H9 (cell line): ENCODE measurements at regions not wholly inside any gene's neighbourhood (a gene's known extent, or its start where the extent isn't known, plus 50 kb on each side); places are given as distances from the start of the nearest gene placed in this dataset.

Experiments used
- DNase-seq: peaks from one replicate; pipeline ENCODE4 v3.0.0-alpha.2; 2017
- H2AFZ ChIP-seq: one replicate; pipeline ENCODE4 v1.6.1; 2013; ENCODE audit warnings: mild to moderate bottlenecking, low read length, control low read depth, moderate library complexity
- H2AK5ac ChIP-seq: 2 replicates; pipeline ENCODE4 v1.6.1; 2013; ENCODE audit warnings: low read length, control low read depth, mixed read lengths; ENCODE audit not compliant: insufficient read length
- H2BK120ac ChIP-seq: one replicate; pipeline ENCODE4 v1.6.1; 2013; ENCODE audit warnings: low read depth, mild to moderate bottlenecking, low read length, control low read depth, inconsistent platforms; ENCODE audit not compliant: poor library complexity, severe bottlenecking
- H2BK12ac ChIP-seq: 2 replicates; pipeline ENCODE4 v1.6.1; 2013; ENCODE audit warnings: low read length, control low read depth, mixed read lengths, low read depth; ENCODE audit not compliant: insufficient read length
- H2BK15ac ChIP-seq: 2 replicates; pipeline ENCODE4 v1.6.1; 2013; ENCODE audit warnings: low read depth, low read length, control low read depth
- H2BK20ac ChIP-seq: one replicate; pipeline ENCODE4 v1.6.1; 2013; ENCODE audit warnings: low read depth, mild to moderate bottlenecking, low read length, control low read depth, inconsistent platforms; ENCODE audit not compliant: poor library complexity, severe bottlenecking
- H2BK5ac ChIP-seq: 2 replicates; pipeline ENCODE4 v1.6.1; 2013; ENCODE audit warnings: low read length, control low read depth, mixed read lengths; ENCODE audit not compliant: insufficient read length
- H3K14ac ChIP-seq: 2 replicates; pipeline ENCODE4 v1.6.1; 2013; ENCODE audit warnings: low read length, control low read depth; ENCODE audit not compliant: insufficient read depth
- H3K18ac ChIP-seq: 2 replicates; pipeline ENCODE4 v1.6.1; 2013; ENCODE audit warnings: low read depth, mild to moderate bottlenecking, mixed read lengths, low read length, control low read depth; ENCODE audit not compliant: insufficient read length
- H3K23ac ChIP-seq: 2 replicates; pipeline ENCODE4 v1.6.1; 2013; ENCODE audit warnings: low read length, control low read depth, mixed read lengths, low read depth; ENCODE audit not compliant: insufficient read length
- H3K23me2 ChIP-seq: 2 replicates; pipeline ENCODE4 v1.6.1; 2013; ENCODE audit warnings: low read depth, mild to moderate bottlenecking, mixed read lengths, low read length, control low read depth; ENCODE audit not compliant: insufficient read length, poor library complexity, severe bottlenecking
- H3K27ac ChIP-seq: 2 replicates; pipeline ENCODE4 v1.5.1; 2013; ENCODE audit warnings: low read length, control low read depth, mixed read lengths, low read depth; ENCODE audit not compliant: insufficient read length
- H3K27me3 ChIP-seq: 2 replicates; pipeline ENCODE4 v1.6.1; 2013; ENCODE audit warnings: low read length, control low read depth, inconsistent platforms; ENCODE audit not compliant: insufficient read depth
- H3K4ac ChIP-seq: 2 replicates; pipeline ENCODE4 v1.6.1; 2013; ENCODE audit warnings: low read depth, mild to moderate bottlenecking, control low read depth, inconsistent platforms, low read length, moderate library complexity
- H3K4me1 ChIP-seq: 2 replicates; pipeline ENCODE4 v1.6.1; 2013; ENCODE audit warnings: low read length, control low read depth, inconsistent platforms; ENCODE audit not compliant: insufficient read depth
- H3K4me2 ChIP-seq: 2 replicates; pipeline ENCODE4 v1.6.1; 2013; ENCODE audit warnings: low read length, control low read depth, mixed read lengths; ENCODE audit not compliant: insufficient read length, insufficient read depth
- H3K56ac ChIP-seq: 2 replicates; pipeline ENCODE4 v1.6.1; 2013; ENCODE audit warnings: low read depth, mild to moderate bottlenecking, mixed read lengths, low read length, control low read depth; ENCODE audit not compliant: insufficient read length
- H3K79me1 ChIP-seq: 2 replicates; pipeline ENCODE4 v1.6.1; 2013; ENCODE audit warnings: low read depth, mild to moderate bottlenecking, moderate library complexity, low read length, control low read depth, inconsistent platforms; ENCODE audit not compliant: insufficient read depth, poor library complexity, severe bottlenecking
- H3K79me2 ChIP-seq: 2 replicates; pipeline ENCODE4 v1.6.1; 2013; ENCODE audit warnings: low read length, control low read depth, inconsistent platforms; ENCODE audit not compliant: insufficient read depth
- H3K9ac ChIP-seq: 2 replicates; pipeline ENCODE4 v1.6.1; 2013; ENCODE audit warnings: low read length, control low read depth, mixed read lengths; ENCODE audit not compliant: insufficient read length; ENCODE audit errors: extremely low read depth
- H3K9me3 ChIP-seq: one replicate; pipeline ENCODE4 v1.6.1; 2013; ENCODE audit warnings: low read depth, low read length, inconsistent platforms; ENCODE audit not compliant: control insufficient read depth
- H3T11ph ChIP-seq: one replicate; pipeline ENCODE4 v1.6.1; 2013; ENCODE audit warnings: mild to moderate bottlenecking, low read length, control low read depth, inconsistent platforms
- H4K20me1 ChIP-seq: one replicate; pipeline ENCODE4 v1.6.1; 2013; ENCODE audit not compliant: control insufficient read depth, insufficient read length, insufficient read depth
- H4K5ac ChIP-seq: 2 replicates; pipeline ENCODE4 v1.6.1; 2013; ENCODE audit warnings: low read depth, mild to moderate bottlenecking, mixed read lengths, low read length, control low read depth; ENCODE audit not compliant: insufficient read length
- H4K8ac ChIP-seq: replicated peaks from 2 replicates; pipeline ENCODE4 v1.6.1; 2013; ENCODE audit warnings: low read length, control low read depth, mixed read lengths, low read depth; ENCODE audit not compliant: insufficient read length
- H4K91ac ChIP-seq: 2 replicates; pipeline ENCODE4 v1.6.1; 2013; ENCODE audit warnings: low read depth, mild to moderate bottlenecking, moderate library complexity, mixed read lengths, low read length, control low read depth; ENCODE audit not compliant: insufficient read length
- H3K27ac Mint-ChIP-seq, 3 experiments: 2 replicates in 2 of 3; 3 replicates in 1 of 3; pipeline ENCODE4 v1.8.0; 2020 to 2021; ENCODE audit warnings: mixed read lengths in 3 of 3, mild to moderate bottlenecking in 1 of 3, moderate library complexity in 1 of 3
- H3K27me3 Mint-ChIP-seq: 2 replicates; pipeline ENCODE4 v1.8.0; 2021; ENCODE audit warnings: low read depth, mild to moderate bottlenecking, moderate library complexity, mixed read lengths
- H3K36me3 Mint-ChIP-seq, 3 experiments: 2 replicates in 2 of 3; 3 replicates in 1 of 3; pipeline ENCODE4 v1.8.0; 2020 to 2021; ENCODE audit warnings: low read depth in 3 of 3, mixed read lengths in 3 of 3; ENCODE audit not compliant: insufficient read depth in 1 of 3
- H3K4me1 Mint-ChIP-seq, 2 experiments: 2 replicates each; pipeline ENCODE4 v1.8.0; 2020; ENCODE audit warnings: mixed read lengths in 2 of 2
- H3K4me3 Mint-ChIP-seq, 2 experiments: 2 replicates in 1 of 2; 3 replicates in 1 of 2; pipeline ENCODE4 v1.8.0; 2020 to 2021; ENCODE audit warnings: mild to moderate bottlenecking in 2 of 2, mixed read lengths in 2 of 2, moderate library complexity in 1 of 2
- H3K9me3 Mint-ChIP-seq, 2 experiments: 2 replicates in 1 of 2; 3 replicates in 1 of 2; pipeline ENCODE4 v1.8.0; 2020; ENCODE audit warnings: mild to moderate bottlenecking in 2 of 2, mixed read lengths in 2 of 2, moderate library complexity in 1 of 2
- WGBS: extraction: QIAGEN DNeasy Blood & Tissue Kit; methylation state at CpG from one replicate; pipeline ENCODE4 v1.1.7; 2013; ENCODE audit warnings: missing lambda C conversion rate, low lambda C conversion rate, mixed read lengths; ENCODE audit not compliant: insufficient read length; ENCODE audit errors: extremely low coverage; 5-methylcytosine and 5-hydroxymethylcytosine counted together
- TF ChIP-seq, protein P1 (sequence below): fragments of 200-600 bp; sonication (generic); conservative IDR thresholded peaks from 3 replicates; pipeline ENCODE4 v1.8.0; 2021; ENCODE audit warnings: antibody characterized with exemption, mild to moderate bottlenecking

GRCh38 chr14:42556551-42556950, 949.9 kb downstream of the LRFN5 start:
- H3K23ac ChIP-seq, result no peak overlapping the region
- H2AFZ ChIP-seq, result no peak overlapping the region
- no peaks in the 10 kb centered on the region for H3K23me2 ChIP-seq
- no peak overlapping the region for H3K4me2 ChIP-seq
- DNase-seq, result no peak
- H3K27ac Mint-ChIP-seq, result no peak overlapping the region
- no peak overlapping the region for H2BK20ac ChIP-seq
- WGBS, result no CpG with 5 or more reads among the region's 2 CpGs
- H2AK5ac ChIP-seq, result no peak overlapping the region
- H3K18ac ChIP-seq, result no peak overlapping the region
- TF ChIP-seq, protein P1, sequence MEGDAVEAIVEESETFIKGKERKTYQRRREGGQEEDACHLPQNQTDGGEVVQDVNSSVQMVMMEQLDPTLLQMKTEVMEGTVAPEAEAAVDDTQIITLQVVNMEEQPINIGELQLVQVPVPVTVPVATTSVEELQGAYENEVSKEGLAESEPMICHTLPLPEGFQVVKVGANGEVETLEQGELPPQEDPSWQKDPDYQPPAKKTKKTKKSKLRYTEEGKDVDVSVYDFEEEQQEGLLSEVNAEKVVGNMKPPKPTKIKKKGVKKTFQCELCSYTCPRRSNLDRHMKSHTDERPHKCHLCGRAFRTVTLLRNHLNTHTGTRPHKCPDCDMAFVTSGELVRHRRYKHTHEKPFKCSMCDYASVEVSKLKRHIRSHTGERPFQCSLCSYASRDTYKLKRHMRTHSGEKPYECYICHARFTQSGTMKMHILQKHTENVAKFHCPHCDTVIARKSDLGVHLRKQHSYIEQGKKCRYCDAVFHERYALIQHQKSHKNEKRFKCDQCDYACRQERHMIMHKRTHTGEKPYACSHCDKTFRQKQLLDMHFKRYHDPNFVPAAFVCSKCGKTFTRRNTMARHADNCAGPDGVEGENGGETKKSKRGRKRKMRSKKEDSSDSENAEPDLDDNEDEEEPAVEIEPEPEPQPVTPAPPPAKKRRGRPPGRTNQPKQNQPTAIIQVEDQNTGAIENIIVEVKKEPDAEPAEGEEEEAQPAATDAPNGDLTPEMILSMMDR, result no peak
- no peaks in the 10 kb centered on the region for H3K27me3 Mint-ChIP-seq
- no peak overlapping the region for H2BK15ac ChIP-seq
- H3K4me1 ChIP-seq, result no peaks in the 10 kb centered on the region
- no peaks in the 10 kb centered on the region for H3K79me2 ChIP-seq
- H3K27me3 ChIP-seq, result no peaks in the 10 kb centered on the region
- H3K4me1 Mint-ChIP-seq, result peaks cover 0 to 5% of the 10 kb centered on the region in 2 experiments; a peak in 1 of 4 replicates
- no peak overlapping the region for H3K14ac ChIP-seq
- no peaks in the 10 kb centered on the region for H3K9me3 ChIP-seq
- H3K79me1 ChIP-seq, result no peaks in the 10 kb centered on the region
- H4K91ac ChIP-seq, result no peak overlapping the region
- H3K27ac ChIP-seq, result no peak overlapping the region
- no peak overlapping the region for H3K56ac ChIP-seq
- no peak overlapping the region for H4K8ac ChIP-seq
- H2BK5ac ChIP-seq, result no peak overlapping the region
- peaks cover 0 to 6% (median 2%) of the 10 kb centered on the region in 3 experiments; a peak in 3 of 7 replicates for H3K36me3 Mint-ChIP-seq
- no peaks in the 10 kb centered on the region for H3K9me3 Mint-ChIP-seq
- no peak overlapping the region for H4K5ac ChIP-seq
- no peak overlapping the region for H3T11ph ChIP-seq
- H3K4me3 Mint-ChIP-seq, result no peak overlapping the region
- H3K9ac ChIP-seq, result no peak overlapping the region
- H2BK12ac ChIP-seq, result no peak overlapping the region
- no peak overlapping the region for H3K4ac ChIP-seq
- no peak overlapping the region for H2BK120ac ChIP-seq
- H4K20me1 ChIP-seq, result no peaks in the 10 kb centered on the region
